GM12865 (cell line): ENCODE measurements at regions not wholly inside any gene's neighbourhood (a gene's known extent, or its start where the extent isn't known, plus 50 kb on each side); places are given as distances from the start of the nearest gene placed in this dataset.

Experiments used
- DNase-seq: peaks from one replicate; pipeline ENCODE4 v3.0.0; 2010; ENCODE audit warnings: low read depth
- H3K4me3 ChIP-seq: 2 replicates; pipeline ENCODE4 v1.5.1; 2011; ENCODE audit warnings: mild to moderate bottlenecking, low read depth, low read length, control low read depth
- TF ChIP-seq, protein P1 (sequence below): IDR thresholded peaks from 2 replicates; pipeline ENCODE4 v1.5.1; 2011; ENCODE audit warnings: low read length, control low read depth, low read depth, inconsistent platforms; ENCODE audit not compliant: insufficient read depth; ENCODE audit errors: missing control alignments

DNA sequence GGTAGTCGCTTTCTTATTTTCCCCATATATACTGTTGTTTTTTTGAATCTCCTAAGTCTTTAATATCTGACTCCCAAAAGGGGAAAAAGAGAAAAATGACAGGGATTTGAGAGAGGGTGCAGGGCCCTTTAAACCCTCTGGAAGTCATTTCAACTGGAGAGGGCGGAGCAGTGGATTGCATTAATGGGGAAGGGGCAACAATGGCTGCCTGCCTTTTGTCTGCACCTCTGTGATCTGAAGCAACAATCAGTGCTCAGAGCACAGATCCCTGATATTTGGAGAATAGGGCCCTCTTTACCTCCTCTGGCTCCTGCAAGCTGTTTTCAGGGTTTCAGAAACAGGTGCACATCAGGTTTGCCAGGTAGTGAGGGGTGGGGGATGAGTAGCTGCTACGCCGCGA, 1458.3 kb upstream of the TENM3 start:
- DNase-seq: no peak
- TF ChIP-seq, protein P1, sequence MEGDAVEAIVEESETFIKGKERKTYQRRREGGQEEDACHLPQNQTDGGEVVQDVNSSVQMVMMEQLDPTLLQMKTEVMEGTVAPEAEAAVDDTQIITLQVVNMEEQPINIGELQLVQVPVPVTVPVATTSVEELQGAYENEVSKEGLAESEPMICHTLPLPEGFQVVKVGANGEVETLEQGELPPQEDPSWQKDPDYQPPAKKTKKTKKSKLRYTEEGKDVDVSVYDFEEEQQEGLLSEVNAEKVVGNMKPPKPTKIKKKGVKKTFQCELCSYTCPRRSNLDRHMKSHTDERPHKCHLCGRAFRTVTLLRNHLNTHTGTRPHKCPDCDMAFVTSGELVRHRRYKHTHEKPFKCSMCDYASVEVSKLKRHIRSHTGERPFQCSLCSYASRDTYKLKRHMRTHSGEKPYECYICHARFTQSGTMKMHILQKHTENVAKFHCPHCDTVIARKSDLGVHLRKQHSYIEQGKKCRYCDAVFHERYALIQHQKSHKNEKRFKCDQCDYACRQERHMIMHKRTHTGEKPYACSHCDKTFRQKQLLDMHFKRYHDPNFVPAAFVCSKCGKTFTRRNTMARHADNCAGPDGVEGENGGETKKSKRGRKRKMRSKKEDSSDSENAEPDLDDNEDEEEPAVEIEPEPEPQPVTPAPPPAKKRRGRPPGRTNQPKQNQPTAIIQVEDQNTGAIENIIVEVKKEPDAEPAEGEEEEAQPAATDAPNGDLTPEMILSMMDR: no peak
- no peak overlapping the region for H3K4me3 ChIP-seq

DNA sequence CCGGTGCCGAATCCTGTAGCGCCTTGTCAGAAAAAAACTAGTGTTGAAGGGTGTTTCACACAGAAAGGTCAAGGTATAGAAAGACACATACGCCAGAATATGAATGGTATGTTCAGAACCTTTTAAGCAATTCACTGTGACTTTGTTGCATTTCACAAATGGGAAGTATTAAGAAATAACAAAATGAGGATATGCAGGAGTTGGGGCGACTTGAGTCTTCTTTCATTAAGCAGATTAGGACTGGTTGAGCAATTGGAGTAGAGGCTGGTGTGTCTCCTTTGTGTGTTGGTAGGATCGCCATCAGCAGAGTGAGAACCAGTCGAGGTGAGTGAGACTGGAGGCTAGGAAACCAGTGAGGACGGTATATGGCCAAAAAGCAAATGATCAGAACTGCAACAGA, 1454.5 kb upstream of the TENM3 start:
- TF ChIP-seq, protein P1: no peak
- DNase-seq: no peak
- no peak overlapping the region for H3K4me3 ChIP-seq

DNA sequence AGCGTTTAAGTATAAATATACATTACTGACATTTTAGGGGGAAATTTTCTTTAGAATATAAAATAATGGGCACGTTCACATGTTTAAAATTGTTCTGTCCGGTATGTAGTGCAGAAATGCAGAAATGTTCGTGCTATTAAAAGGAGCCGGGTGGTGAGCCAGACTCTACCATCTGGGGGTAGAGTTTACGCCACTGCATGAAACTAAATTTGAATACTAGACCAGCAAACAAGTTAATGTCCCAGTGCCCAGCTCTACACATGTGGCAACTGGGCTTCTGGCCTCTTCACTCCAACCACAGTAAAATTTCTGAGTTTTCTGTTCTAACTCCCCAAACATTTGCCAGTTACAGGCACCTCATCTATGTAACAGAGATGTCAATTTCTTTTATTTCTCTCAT, 1453.3 kb upstream of the TENM3 start:
- DNase-seq: no peak
- TF ChIP-seq, protein P1: no peak
- no peak overlapping the region for H3K4me3 ChIP-seq

DNA sequence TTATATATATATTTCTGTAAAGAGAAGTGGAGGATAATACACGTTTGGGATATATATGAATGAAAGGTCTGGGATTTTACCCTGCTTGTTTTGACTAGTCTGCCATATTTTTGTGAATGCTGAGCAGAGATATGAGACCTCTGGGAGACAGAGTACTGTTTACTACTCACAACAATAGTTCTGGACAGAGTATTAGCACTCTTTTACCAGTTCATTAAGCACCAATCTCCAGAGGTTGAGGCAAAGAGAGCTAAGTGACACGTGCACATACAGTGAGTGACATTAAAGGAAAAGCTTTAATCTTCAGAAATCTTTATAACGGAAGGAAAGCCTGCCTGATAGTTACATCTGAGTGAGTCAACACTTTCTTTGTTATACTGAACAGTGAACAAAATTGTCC, 1452.7 kb upstream of the TENM3 start:
- H3K4me3 ChIP-seq: no peak overlapping the region
- no peak for DNase-seq
- TF ChIP-seq, protein P1: no peak

DNA sequence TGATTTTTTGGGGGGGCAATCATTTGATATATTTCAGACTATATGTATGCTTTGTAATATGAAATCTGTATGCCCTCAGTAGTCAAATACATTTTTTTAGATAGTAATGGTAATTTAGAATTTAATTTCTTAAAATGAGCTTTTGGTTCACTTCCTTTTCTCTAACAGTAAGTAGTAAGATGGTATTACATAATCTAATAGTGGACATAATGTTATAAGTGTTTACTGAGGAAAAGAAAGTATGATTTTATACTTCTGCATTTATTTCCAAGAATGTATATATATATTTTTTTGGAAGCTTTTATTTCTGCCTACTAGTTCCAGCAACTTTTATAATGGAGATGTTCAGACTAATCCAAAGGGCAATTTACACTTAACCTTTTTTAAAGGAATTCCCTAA, 1450.7 kb upstream of the TENM3 start:
- TF ChIP-seq, protein P1: no peak

DNA sequence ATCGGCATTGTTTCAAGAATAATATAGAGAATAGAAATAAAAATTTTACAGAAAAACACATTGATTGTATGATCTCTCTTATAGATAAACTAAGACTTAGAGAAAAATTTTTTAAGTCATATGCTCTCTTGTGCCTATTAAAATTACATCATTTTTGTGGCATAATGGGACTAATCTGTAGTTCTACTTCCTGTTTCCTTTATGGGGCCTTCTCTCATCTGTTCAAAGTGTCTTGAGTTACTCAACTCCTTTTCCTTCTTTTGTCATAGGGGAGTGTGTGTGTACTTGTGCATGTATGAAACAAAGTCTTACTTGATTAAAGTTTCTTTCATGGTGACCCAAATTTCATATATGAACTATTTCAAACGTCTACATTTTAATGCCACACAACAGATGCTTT, 1448.9 kb upstream of the TENM3 start:
- no peak overlapping the region for H3K4me3 ChIP-seq
- no peak for DNase-seq
- TF ChIP-seq, protein P1: no peak

More for the DNA sequence above, 1450.7 kb upstream of the TENM3 start:
- DNase-seq: no peak
- H3K4me3 ChIP-seq: no peak overlapping the region

DNA sequence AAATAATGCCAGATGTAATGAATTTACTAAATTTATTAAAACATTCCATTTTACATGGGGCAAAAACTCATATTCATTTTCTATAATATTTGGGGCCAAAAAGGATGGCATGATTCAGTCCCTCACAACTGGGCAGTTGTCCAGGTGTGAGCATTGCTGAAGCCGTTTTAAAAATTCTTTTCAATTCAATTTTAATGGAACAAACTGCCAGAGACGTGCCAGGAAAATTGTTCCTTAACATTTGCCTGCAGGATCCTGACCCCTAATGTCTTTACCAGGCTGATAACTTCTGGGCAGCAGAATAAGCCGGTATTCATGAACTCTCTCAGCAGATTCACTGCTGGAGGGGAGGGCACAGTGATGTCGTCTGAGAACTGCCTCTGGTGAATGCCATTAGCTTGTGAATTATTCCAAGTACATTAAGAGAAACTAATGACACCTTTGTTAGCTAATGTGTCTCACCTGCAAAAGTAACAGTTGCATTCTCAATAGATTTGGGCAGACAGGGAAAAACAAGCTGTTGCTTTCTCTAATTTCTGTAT, 1445.1 kb upstream of the TENM3 start:
- no peak overlapping the region for H3K4me3 ChIP-seq
- no peak for DNase-seq
- TF ChIP-seq, protein P1: no peak
